Keratinocyte (primary cell): ENCODE measurements at regions not wholly inside any gene's neighbourhood (a gene's known extent, or its start where the extent isn't known, plus 50 kb on each side); places are given as distances from the start of the nearest gene placed in this dataset.

ENCODE experiments used
- DNase-seq: peaks from one replicate; pipeline ENCODE4 v3.0.0-alpha.2; 2011; ENCODE audit warnings: low read depth, missing footprints, low spot score
- FAIRE-seq: peaks from 2 replicates; lab custom pipeline; 2011; peaks lifted over from hg19 to GRCh38; lab: Jason Lieb, UNC
- H2AFZ ChIP-seq: 2 replicates; pipeline ENCODE4 v1.6.0; 2012; ENCODE audit warnings: low read length, control low read depth, inconsistent platforms; ENCODE audit not compliant: control insufficient read depth
- H3K27ac ChIP-seq: 2 replicates; pipeline ENCODE4 v1.5.1; 2011; ENCODE audit warnings: low read length; ENCODE audit not compliant: control insufficient read depth, insufficient read depth
- H3K27me3 ChIP-seq: 3 replicates; pipeline ENCODE4 v1.6.0; 2011; ENCODE audit warnings: low read length; ENCODE audit not compliant: control insufficient read depth, insufficient read depth; ENCODE audit errors: extremely low read depth
- H3K36me3 ChIP-seq, 2 experiments: 2 replicates in 1 of 2; 3 replicates in 1 of 2; pipeline ENCODE4 v1.5.1; 2011; ENCODE audit warnings: low read length in 2 of 2, mild to moderate bottlenecking in 1 of 2; ENCODE audit not compliant: control insufficient read depth in 2 of 2, insufficient read depth in 2 of 2; ENCODE audit errors: extremely low read depth in 1 of 2
- H3K4me1 ChIP-seq: 3 replicates; pipeline ENCODE4 v1.5.1; 2011; ENCODE audit warnings: low read length; ENCODE audit not compliant: control insufficient read depth, insufficient read depth; ENCODE audit errors: extremely low read depth
- H3K4me2 ChIP-seq: 3 replicates; pipeline ENCODE4 v1.6.0; 2011; ENCODE audit warnings: low read depth, low read length; ENCODE audit not compliant: control insufficient read depth, insufficient read depth; ENCODE audit errors: extremely low read depth
- H3K4me3 ChIP-seq, 3 experiments: fragments of 200-600 bp in 1 of 3; sonication (generic) in 1 of 3; 2 replicates in 2 of 3; 3 replicates in 1 of 3; pipeline ENCODE4 v1.5.1; 2011 to 2016; ENCODE audit warnings: low read length in 3 of 3, mild to moderate bottlenecking in 3 of 3, control low read depth in 2 of 3, inconsistent platforms in 1 of 3, low read depth in 1 of 3, mixed read lengths in 1 of 3, mixed run types in 1 of 3, moderate library complexity in 1 of 3; ENCODE audit not compliant: control insufficient read depth in 2 of 3, insufficient read depth in 2 of 3; ENCODE audit errors: extremely low read depth in 1 of 3
- H3K79me2 ChIP-seq: 2 replicates; pipeline ENCODE4 v1.6.0; 2012; ENCODE audit warnings: low read length; ENCODE audit not compliant: control insufficient read depth, insufficient read depth
- H3K9ac ChIP-seq: 3 replicates; pipeline ENCODE4 v1.6.0; 2011; ENCODE audit warnings: low read length; ENCODE audit not compliant: control insufficient read depth, insufficient read depth; ENCODE audit errors: extremely low read depth
- H3K9me1 ChIP-seq: 3 replicates; pipeline ENCODE4 v1.6.0; 2011; ENCODE audit warnings: low read length; ENCODE audit not compliant: control insufficient read depth, insufficient read depth; ENCODE audit errors: extremely low read depth
- H3K9me3 ChIP-seq: 2 replicates; pipeline ENCODE4 v1.5.1; 2012; ENCODE audit warnings: low read depth, low read length; ENCODE audit not compliant: control insufficient read depth
- H4K20me1 ChIP-seq: 3 replicates; pipeline ENCODE4 v1.6.0; 2011; ENCODE audit warnings: low read length; ENCODE audit not compliant: control insufficient read depth, insufficient read depth; ENCODE audit errors: extremely low read depth
- EZH2 ChIP-seq: IDR thresholded peaks from one replicate; pipeline ENCODE4 v1.6.1; 2012; ENCODE audit warnings: inconsistent platforms, mild to moderate bottlenecking, low read length, moderate library complexity
- dilution Hi-C: fragments of 300-500 bp; cut with MboI; formaldehyde crosslinking; loops from one replicate; pipeline ENCODE4 v1.7.0; 2020; ENCODE audit warnings: low sequenced_read_pairs; ENCODE audit not compliant: extremely low pct_ligation_motif_present
- TF ChIP-seq, protein P1 (sequence below), 3 experiments: IDR thresholded peaks in 1 of 3; conservative IDR thresholded peaks in 1 of 3; optimal IDR thresholded peaks in 1 of 3; 2 replicates in 2 of 3; 3 replicates in 1 of 3; pipeline versions ENCODE3 to v1.5.1; 2011; ENCODE audit warnings: low read length in 3 of 3, mild to moderate bottlenecking in 3 of 3, moderate library complexity in 2 of 3, control low read depth in 1 of 3, inconsistent platforms in 1 of 3; ENCODE audit not compliant: insufficient read depth in 2 of 3; ENCODE audit errors: extremely low read depth in 1 of 3

DNA sequence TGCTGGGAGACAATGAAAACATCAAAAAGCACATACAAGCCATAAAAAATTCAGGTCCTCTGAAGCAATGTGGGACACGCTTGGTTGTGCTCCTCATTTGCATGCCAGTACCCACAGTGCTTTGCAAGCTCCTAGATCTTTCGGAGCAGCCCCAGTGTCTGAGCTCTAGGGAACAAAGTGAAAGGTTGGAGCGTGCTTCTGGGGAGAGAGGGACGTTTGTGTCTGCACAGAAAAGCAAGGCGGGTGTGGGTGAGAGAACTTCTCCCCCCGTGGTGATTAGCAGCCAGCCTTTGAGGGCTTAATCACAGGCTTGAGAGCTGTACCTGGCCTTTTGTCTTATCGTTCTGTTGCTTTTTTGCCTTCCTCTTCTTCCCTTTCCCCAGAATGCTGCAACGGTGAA is 76.7 kb upstream of the HABP2 start:
- no peaks in the 10 kb centered on the region for H4K20me1 ChIP-seq
- FAIRE-seq (no peak), DNase-seq (no peak)
- no peak overlapping the region for H2AFZ ChIP-seq
- H3K9ac ChIP-seq = no peak overlapping the region
- no peak for TF ChIP-seq EZH2
- TF ChIP-seq, protein P1, sequence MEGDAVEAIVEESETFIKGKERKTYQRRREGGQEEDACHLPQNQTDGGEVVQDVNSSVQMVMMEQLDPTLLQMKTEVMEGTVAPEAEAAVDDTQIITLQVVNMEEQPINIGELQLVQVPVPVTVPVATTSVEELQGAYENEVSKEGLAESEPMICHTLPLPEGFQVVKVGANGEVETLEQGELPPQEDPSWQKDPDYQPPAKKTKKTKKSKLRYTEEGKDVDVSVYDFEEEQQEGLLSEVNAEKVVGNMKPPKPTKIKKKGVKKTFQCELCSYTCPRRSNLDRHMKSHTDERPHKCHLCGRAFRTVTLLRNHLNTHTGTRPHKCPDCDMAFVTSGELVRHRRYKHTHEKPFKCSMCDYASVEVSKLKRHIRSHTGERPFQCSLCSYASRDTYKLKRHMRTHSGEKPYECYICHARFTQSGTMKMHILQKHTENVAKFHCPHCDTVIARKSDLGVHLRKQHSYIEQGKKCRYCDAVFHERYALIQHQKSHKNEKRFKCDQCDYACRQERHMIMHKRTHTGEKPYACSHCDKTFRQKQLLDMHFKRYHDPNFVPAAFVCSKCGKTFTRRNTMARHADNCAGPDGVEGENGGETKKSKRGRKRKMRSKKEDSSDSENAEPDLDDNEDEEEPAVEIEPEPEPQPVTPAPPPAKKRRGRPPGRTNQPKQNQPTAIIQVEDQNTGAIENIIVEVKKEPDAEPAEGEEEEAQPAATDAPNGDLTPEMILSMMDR (optimal IDR thresholded peaks at IDR 0.05 in 1 of 3, IDR thresholded peaks at IDR 0.05 in 1 of 3, conservative IDR thresholded peaks at IDR 0.05 in 1 of 3; ENCODE audit: extremely low read depth in 1 of 3, insufficient read depth in 2 of 3, low read length in 3 of 3) = no peak
- no peak overlapping the region for H3K4me2 ChIP-seq
- dilution Hi-C loops = no loop called here
- peaks cover 3% of the 10 kb centered on the region for H3K9me3 ChIP-seq
- H3K4me3 ChIP-seq = no peak overlapping the region
- no peaks in the 10 kb centered on the region for H3K9me1 ChIP-seq
- no peaks in the 10 kb centered on the region for H3K36me3 ChIP-seq
- H3K4me1 ChIP-seq = no peaks in the 10 kb centered on the region
- H3K27ac ChIP-seq = no peak overlapping the region
- H3K79me2 ChIP-seq = no peaks in the 10 kb centered on the region
- H3K27me3 ChIP-seq = no peaks in the 10 kb centered on the region

DNA sequence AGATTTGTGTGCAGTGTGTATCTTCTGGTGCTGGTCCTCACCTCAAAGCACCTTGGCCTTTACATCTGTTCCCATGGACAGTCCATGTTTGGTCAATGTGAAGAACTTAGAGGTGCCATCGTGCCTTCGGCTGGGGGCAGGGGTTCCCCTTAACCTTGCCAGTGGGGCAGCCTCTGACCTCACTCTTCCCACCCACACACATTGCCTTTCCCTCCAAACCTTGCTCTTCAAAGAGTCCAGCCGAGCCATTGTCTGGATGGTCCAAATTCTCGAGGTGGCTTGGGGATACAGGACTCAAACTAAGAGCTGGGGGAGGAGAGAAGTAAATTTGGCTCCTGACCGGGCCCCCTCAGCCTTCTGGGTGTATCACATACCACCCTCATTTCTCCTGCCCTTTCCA is 76.2 kb upstream of the HABP2 start:
- FAIRE-seq = no peak

More for the DNA sequence above, 76.2 kb upstream of the HABP2 start:
- H4K20me1 ChIP-seq = no peaks in the 10 kb centered on the region
- H3K9me3 ChIP-seq = peaks cover 3% of the 10 kb centered on the region
- no peaks in the 10 kb centered on the region for H3K36me3 ChIP-seq
- dilution Hi-C loops = no loop called here
- no peak overlapping the region for H2AFZ ChIP-seq
- DNase-seq = no peak
- no peaks in the 10 kb centered on the region for H3K27me3 ChIP-seq
- no peaks in the 10 kb centered on the region for H3K79me2 ChIP-seq
- no peak overlapping the region for H3K9ac ChIP-seq
- H3K4me1 ChIP-seq = no peaks in the 10 kb centered on the region
- H3K4me2 ChIP-seq = no peak overlapping the region
- no peak overlapping the region for H3K27ac ChIP-seq
- no peak overlapping the region for H3K4me3 ChIP-seq
- TF ChIP-seq, protein P1 (optimal IDR thresholded peaks at IDR 0.05 in 1 of 3, IDR thresholded peaks at IDR 0.05 in 1 of 3, conservative IDR thresholded peaks at IDR 0.05 in 1 of 3; ENCODE audit: extremely low read depth in 1 of 3, insufficient read depth in 2 of 3, low read length in 3 of 3) = no peak
- TF ChIP-seq EZH2 = no peak
- H3K9me1 ChIP-seq = no peaks in the 10 kb centered on the region
